Hepatocyte (in vitro differentiated cells): ENCODE measurements at regions not wholly inside any gene's neighbourhood (a gene's known extent, or its start where the extent isn't known, plus 50 kb on each side); places are given as distances from the start of the nearest gene placed in this dataset.
"Not testable (repeated sequence)": the region's sequence is repeated elsewhere in the genome, so short reads cannot be mapped to it uniquely, and the experiment has no call there.

Source experiments
- EZH2 ChIP-seq: fragments of 200-600 bp; sonication (generic); IDR thresholded peaks from 2 replicates; pipeline ENCODE4 v1.6.1; 2016; ENCODE audit warnings: antibody characterized with exemption, mild to moderate bottlenecking, borderline replicate concordance
- EZH2phosphoT487 ChIP-seq: fragments of 200-600 bp; sonication (generic); IDR thresholded peaks from one replicate; pipeline ENCODE4 v1.6.1; 2018; ENCODE audit warnings: antibody characterized with exemption, mild to moderate bottlenecking, low read depth, moderate library complexity; ENCODE audit not compliant: unreplicated experiment, severe bottlenecking
- TF ChIP-seq, protein P1 (sequence below): fragments of 200-600 bp; sonication (generic); IDR thresholded peaks from 2 replicates; pipeline ENCODE4 v1.5.1; 2016; ENCODE audit warnings: antibody characterized with exemption, mild to moderate bottlenecking; ENCODE audit not compliant: poor library complexity

DNA sequence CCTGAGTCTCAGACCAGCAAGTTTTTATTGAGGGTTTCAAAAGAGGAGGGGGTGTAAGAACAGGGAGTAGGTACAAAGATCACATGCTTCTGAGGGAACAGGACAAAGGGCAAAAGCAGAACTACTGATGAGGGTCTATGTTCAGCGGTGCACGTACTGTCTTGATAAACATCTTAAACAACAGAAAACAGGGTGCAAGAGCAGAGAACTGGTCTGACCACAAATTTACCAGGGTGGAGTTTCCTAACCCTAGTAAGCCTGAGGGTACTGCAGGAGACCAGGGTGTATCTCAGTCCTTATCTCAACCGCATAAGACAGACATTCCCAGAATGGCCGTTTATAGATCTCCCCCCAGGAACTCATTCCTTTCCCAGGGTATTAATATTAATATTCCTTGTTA is 69.6 kb downstream of the TNFAIP2 start:
- TF ChIP-seq, protein P1, sequence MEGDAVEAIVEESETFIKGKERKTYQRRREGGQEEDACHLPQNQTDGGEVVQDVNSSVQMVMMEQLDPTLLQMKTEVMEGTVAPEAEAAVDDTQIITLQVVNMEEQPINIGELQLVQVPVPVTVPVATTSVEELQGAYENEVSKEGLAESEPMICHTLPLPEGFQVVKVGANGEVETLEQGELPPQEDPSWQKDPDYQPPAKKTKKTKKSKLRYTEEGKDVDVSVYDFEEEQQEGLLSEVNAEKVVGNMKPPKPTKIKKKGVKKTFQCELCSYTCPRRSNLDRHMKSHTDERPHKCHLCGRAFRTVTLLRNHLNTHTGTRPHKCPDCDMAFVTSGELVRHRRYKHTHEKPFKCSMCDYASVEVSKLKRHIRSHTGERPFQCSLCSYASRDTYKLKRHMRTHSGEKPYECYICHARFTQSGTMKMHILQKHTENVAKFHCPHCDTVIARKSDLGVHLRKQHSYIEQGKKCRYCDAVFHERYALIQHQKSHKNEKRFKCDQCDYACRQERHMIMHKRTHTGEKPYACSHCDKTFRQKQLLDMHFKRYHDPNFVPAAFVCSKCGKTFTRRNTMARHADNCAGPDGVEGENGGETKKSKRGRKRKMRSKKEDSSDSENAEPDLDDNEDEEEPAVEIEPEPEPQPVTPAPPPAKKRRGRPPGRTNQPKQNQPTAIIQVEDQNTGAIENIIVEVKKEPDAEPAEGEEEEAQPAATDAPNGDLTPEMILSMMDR = not testable (repeated sequence)
- TF ChIP-seq EZH2, EZH2phosphoT487: not testable (repeated sequence)
